ENCODE measurements at regions not wholly inside any gene's neighbourhood (a gene's known extent, or its start where the extent isn't known, plus 50 kb on each side); places are given as distances from the start of the nearest gene placed in this dataset.

DNA sequence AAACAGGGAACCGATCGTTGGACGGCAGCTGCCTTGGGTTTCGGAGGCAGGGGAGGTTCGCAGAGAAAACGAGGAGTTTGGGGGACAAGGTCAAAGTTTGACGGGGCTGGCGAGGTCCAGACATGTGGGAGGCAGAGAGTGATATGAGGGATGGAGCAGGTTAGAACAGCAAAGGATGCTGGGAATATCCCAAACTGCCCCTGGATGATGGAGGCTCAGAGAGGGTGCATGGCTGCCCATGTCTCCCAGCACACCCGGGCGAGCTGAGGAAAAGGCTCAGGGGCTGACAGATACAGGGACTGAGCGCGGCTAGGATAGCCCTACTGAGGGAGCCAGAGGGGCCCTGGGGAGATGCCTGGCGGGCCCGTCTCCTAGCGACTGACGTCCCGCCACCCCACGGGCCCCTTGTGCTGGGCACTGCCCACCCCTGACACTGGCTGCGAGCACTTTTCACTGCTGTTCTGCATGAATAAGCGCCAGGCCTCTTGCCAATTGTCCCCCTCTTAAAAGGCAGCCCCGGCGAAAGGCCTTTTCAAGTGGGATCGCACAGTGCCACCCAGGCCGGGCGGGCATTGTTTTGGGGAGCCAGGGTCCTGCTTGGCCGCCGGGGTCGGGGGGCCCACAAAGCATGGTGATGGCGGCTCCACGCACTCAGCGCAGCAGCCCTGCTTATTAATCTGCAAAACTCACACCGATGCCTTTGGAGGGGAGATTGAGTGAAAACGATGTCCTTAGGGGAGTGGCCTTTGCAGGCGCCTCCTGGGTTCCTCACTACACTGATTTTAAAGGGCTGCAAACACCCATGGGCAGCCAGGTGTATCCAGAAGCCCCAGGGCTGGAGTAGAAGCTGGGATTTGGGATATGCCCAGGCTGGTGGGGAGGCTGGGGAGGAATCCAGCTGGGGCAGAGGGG, 90.0 kb upstream of the LINC01488 start:
- H3K9me3 Mint-ChIP-seq: peaks cover 20% of the 10 kb centered on the region
- H3K36me3 Mint-ChIP-seq (ENCODE audit: low read depth): no peaks in the 10 kb centered on the region
- no peak overlapping the region for H3K27ac Mint-ChIP-seq
- no peak for DNase-seq
- H3K4me1 Mint-ChIP-seq (ENCODE audit: low read depth): no peaks in the 10 kb centered on the region
- H3K27me3 Mint-ChIP-seq: no peaks in the 10 kb centered on the region
- H3K4me3 Mint-ChIP-seq: no peak overlapping the region

DNA sequence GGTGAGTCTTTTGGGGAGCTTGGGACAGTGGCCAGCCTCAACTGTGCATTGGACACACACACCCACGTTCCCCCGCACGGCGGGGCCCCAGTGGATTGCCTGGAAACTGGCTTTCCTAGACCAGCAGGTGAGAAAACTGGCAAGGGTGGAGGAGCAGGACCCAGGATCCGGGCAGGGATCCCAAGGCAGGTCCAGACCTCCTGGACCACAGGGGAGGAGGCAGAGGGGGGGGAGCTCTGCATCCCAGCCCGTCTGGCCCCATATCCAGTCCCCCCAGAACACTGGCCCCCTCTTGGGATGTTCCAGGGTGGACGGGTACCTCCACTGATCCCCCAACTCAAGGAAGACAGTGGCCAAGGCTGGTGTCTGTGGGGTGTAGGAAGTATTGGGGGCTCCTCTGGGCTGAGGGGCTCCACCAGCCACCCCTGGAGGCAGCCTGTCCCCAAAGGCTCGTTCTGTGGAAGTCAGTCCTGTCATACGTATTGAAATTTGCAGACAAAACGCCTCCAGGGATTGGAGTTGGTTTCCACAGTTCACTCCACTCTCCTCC, 89.3 kb upstream of the LINC01488 start:
- Mint-ChIP-seq H3K4me1 (ENCODE audit: low read depth) (no peaks in the 10 kb centered on the region), H3K36me3 (ENCODE audit: low read depth) (no peaks in the 10 kb centered on the region), H3K27ac (no peak overlapping the region), H3K4me3 (no peak overlapping the region), H3K27me3 (no peaks in the 10 kb centered on the region), H3K9me3 (peaks cover 20% of the 10 kb centered on the region)
- no peak for DNase-seq

- Mint-ChIP-seq H3K4me3 (no peak overlapping the region), H3K36me3 (ENCODE audit: low read depth) (no peaks in the 10 kb centered on the region)
- DNase-seq: no peak
These were observed 88.2 kb upstream of the LINC01488 start for GRCh38 chr11:69393178-69393832.

DNA sequence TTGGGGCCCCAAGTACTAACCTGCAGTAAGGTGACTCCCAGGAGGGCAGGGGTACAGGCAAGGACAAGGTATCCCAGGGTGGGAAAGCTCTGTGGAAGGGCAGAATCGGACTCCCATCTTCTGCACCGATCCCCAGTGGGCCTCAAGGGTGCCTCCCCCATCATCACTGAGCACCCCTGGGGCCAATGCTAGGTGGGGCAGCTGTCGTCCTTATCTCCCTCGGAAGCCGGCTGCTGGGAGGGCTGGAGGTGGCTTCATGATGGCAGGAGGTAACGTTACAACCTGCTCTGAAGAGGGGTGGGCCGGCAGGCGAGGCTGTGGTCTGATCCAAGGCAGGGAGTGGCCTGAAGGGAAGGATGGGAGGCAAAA, 87.6 kb upstream of the LINC01488 start:
- no peak overlapping the region for H3K27ac Mint-ChIP-seq

More at GRCh38 chr11:69393178-69393832, 88.2 kb upstream of the LINC01488 start:
- no peaks in the 10 kb centered on the region for H3K4me1 Mint-ChIP-seq (ENCODE audit: low read depth)
- no peaks in the 10 kb centered on the region for H3K27me3 Mint-ChIP-seq
- peaks cover 10% of the 10 kb centered on the region for H3K9me3 Mint-ChIP-seq
- H3K27ac Mint-ChIP-seq: no peak overlapping the region

DNA sequence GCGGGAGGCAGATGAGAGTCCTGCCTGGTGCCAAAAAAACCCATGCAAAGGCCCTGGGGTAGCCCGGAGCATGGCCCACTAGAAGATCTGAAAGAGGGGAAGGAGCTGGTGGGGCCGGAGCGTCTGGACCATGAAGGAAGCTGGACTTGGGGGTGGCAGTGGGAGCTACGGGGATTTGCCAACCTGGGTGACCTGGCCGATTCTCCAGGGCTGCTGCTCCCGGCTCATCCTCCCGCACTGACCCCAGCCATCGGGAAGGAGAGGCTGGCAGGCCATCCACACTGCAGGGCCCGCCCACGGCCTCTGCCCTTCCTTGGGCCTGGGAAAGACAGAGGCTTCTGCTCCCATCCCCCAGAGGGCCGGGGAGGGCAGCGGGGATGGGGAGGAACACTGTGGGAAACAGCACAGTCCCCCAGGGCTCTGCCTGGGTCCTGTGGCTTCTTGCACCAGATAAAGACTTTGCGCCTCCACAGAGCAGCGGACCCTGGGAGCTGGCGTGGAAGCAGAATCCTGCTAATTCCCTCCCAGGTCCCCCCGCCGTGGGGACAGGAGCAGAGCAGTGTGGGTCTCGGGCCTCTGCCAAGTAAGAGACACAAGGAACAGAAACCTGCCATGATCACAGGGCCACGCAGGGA, 87.1 kb upstream of the LINC01488 start:
- DNase-seq: no peak
- no peak overlapping the region for H3K4me3 Mint-ChIP-seq
- H3K27ac Mint-ChIP-seq: no peak overlapping the region
- no peaks in the 10 kb centered on the region for H3K9me3 Mint-ChIP-seq
- H3K4me1 Mint-ChIP-seq (ENCODE audit: low read depth): no peaks in the 10 kb centered on the region
- H3K36me3 Mint-ChIP-seq (ENCODE audit: low read depth): no peaks in the 10 kb centered on the region
- H3K27me3 Mint-ChIP-seq: no peaks in the 10 kb centered on the region

More for the DNA sequence above, 87.6 kb upstream of the LINC01488 start:
- DNase-seq: no peak
- H3K9me3 Mint-ChIP-seq: peaks cover 4% of the 10 kb centered on the region
- H3K4me1 Mint-ChIP-seq (ENCODE audit: low read depth): no peaks in the 10 kb centered on the region
- H3K36me3 Mint-ChIP-seq (ENCODE audit: low read depth): no peaks in the 10 kb centered on the region
- H3K27me3 Mint-ChIP-seq: no peaks in the 10 kb centered on the region
- no peak overlapping the region for H3K4me3 Mint-ChIP-seq

GRCh38 chr11:69394869-69395246, 86.6 kb upstream of the LINC01488 start:
- Mint-ChIP-seq H3K9me3 (no peaks in the 10 kb centered on the region), H3K27me3 (no peaks in the 10 kb centered on the region), H3K4me3 (no peak overlapping the region), H3K4me1 (ENCODE audit: low read depth) (no peaks in the 10 kb centered on the region), H3K36me3 (ENCODE audit: low read depth) (no peaks in the 10 kb centered on the region), H3K27ac (no peak overlapping the region)
- DNase-seq: no peak

DNA sequence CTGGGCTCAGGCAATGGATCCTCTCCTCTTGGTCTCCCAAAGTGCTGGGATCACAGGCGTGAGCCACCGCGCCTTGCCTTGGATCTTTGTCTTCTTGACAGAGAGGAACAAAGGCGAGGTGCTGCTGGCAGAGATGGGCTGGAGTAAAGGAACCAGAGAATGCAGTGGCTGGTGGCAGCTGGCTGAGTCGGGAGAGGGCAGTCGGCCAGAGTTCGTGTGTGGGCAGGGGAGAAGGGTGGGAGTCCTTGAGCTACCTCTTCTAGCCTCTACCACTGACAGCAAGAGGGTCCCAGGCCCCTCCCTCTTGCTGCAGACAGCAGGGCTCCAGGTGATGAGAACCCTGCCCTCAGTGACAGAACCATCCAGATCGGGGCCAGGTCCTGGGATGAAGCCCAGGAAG, 86.2 kb upstream of the LINC01488 start:
- H3K27ac Mint-ChIP-seq: no peak overlapping the region
- H3K9me3 Mint-ChIP-seq: no peaks in the 10 kb centered on the region
- no peak for DNase-seq
- H3K27me3 Mint-ChIP-seq: no peaks in the 10 kb centered on the region
- H3K4me1 Mint-ChIP-seq (ENCODE audit: low read depth): no peaks in the 10 kb centered on the region
- no peak overlapping the region for H3K4me3 Mint-ChIP-seq
- no peaks in the 10 kb centered on the region for H3K36me3 Mint-ChIP-seq (ENCODE audit: low read depth)

DNA sequence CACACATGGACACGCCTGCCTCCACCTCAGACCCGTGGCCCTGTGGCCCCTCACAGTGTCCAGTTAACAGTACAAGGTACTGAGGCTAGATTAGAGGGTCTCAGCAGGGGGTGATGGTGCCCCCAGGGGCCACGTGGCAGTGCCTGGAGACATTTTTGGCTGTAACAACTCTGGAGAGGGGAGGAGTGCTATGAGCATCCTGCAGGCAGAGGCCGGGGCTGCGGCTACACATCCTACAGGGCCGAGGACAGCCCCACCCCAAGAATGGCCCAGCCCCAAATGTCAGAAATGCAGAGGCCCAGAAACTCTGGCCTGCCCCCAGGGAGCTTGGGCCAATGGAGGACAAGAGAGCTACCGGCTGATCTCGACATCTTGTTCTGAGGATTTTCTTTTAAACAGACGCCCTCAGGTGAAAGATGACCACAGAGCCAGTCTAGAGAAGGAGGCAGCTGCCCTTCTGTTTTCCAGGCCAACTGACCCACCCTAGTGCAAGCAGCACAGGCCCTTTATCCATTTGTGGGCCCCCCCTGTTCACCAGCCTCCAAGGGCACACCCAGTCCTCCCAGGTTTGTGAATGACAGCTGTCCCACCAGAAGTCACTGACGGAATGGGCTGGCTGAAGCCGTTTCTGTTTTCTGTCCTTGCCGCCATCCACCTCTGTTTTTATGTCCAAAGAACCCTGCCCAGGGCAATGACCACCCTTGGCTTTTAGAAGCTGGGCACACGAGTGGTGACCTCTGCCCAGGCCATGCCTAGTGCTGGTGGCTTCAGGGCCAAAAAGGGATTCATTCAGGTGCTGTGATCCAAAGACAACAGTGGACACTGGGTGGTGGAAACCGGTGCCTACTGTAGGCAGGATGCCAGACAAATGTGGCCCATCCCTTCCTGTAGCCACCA, 85.2 kb upstream of the LINC01488 start:
- H3K9me3 Mint-ChIP-seq: peaks cover under 1% of the 10 kb centered on the region
- H3K4me1 Mint-ChIP-seq (ENCODE audit: low read depth): peaks cover under 1% of the 10 kb centered on the region
- no peak overlapping the region for H3K4me3 Mint-ChIP-seq
- no peak for DNase-seq
- H3K27ac Mint-ChIP-seq: no peak overlapping the region
- no peaks in the 10 kb centered on the region for H3K36me3 Mint-ChIP-seq (ENCODE audit: low read depth)
- H3K27me3 Mint-ChIP-seq: no peaks in the 10 kb centered on the region

- Mint-ChIP-seq H3K9me3 (peaks cover 2% of the 10 kb centered on the region), H3K4me3 (no peak overlapping the region), H3K27ac (no peak overlapping the region), H3K27me3 (no peaks in the 10 kb centered on the region), H3K4me1 (ENCODE audit: low read depth) (peaks cover 6% of the 10 kb centered on the region), H3K36me3 (ENCODE audit: low read depth) (no peaks in the 10 kb centered on the region)
- DNase-seq: no peak
These were observed 84.5 kb upstream of the LINC01488 start for GRCh38 chr11:69396948-69397307.

DNA sequence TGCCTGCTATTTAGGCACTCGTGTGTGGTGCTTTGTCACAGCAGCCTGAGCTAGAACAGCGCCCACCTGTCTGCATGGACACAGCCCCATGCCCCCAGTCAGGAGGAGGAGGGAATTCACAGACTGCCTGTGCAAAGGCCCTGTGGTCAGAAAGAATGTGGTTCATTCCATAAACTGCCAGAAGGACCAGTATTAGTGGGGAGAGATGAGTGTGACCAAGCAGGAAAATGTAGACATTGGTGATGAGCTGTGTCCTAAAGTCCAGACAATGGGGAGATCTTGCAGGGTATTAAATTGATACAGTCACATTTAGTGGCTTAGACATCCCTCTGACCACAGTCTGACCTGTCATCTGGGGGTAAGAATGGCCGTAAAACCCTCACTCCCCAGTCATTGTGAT, 83.7 kb upstream of the LINC01488 start:
- Mint-ChIP-seq H3K9me3 (peaks cover 6% of the 10 kb centered on the region), H3K27ac (no peak overlapping the region), H3K4me3 (no peak overlapping the region), H3K36me3 (ENCODE audit: low read depth) (no peaks in the 10 kb centered on the region), H3K4me1 (ENCODE audit: low read depth) (peaks cover 6% of the 10 kb centered on the region), H3K27me3 (no peaks in the 10 kb centered on the region)
- no peak for DNase-seq

- H3K4me3 Mint-ChIP-seq: no peak overlapping the region
- no peaks in the 10 kb centered on the region for H3K36me3 Mint-ChIP-seq (ENCODE audit: low read depth)
- H3K4me1 Mint-ChIP-seq (ENCODE audit: low read depth): peaks cover 6% of the 10 kb centered on the region
- H3K27me3 Mint-ChIP-seq: no peaks in the 10 kb centered on the region
- peaks cover 14% of the 10 kb centered on the region for H3K9me3 Mint-ChIP-seq
- DNase-seq: no peak
- no peak overlapping the region for H3K27ac Mint-ChIP-seq
These were observed 82.7 kb upstream of the LINC01488 start for GRCh38 chr11:69398529-69399492.

DNA sequence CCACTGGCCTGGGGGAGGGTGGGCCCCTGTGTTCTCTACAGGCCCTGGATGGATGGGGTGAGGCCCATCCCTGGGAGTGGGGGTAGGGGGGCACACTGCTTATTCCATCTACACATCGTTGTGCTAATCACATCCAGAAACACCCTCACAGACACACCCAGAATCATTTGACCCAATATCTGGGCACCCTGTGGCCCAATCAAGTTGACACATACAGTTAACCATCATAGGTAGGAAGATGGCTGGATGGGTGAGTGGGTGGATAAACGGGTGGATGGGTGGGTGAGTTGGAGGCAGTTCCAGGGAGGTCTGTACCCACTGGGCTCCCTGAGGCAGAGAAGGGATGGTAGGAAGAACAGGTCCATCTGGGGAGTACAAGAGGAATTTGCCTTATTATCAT, 81.3 kb upstream of the LINC01488 start:
- Mint-ChIP-seq H3K36me3 (ENCODE audit: low read depth) (no peaks in the 10 kb centered on the region), H3K4me3 (no peak overlapping the region), H3K9me3 (peaks cover 14% of the 10 kb centered on the region), H3K27ac (no peak overlapping the region), H3K4me1 (ENCODE audit: low read depth) (peaks cover 6% of the 10 kb centered on the region), H3K27me3 (no peaks in the 10 kb centered on the region)
- DNase-seq: no peak

Data from activated T-cell treated with anti-CD3 and anti-CD28 coated beads, Interleukin-2, amount 50 U/mL, for 24 hours (primary cell).